ENCODE measurements at regions not wholly inside any gene's neighbourhood (a gene's known extent, or its start where the extent isn't known, plus 50 kb on each side); places are given as distances from the start of the nearest gene placed in this dataset.

GRCh38 chr4:175540732-175541131, 271.3 kb downstream of the GPM6A start:
- Histone ChIP-seq H4K91ac (ENCODE audit: low read depth, low read length) (no peak overlapping the region), H3K4me3 (ENCODE audit: low read depth, low read length) (no peak overlapping the region), H2AFZ (ENCODE audit: insufficient read depth, low read length, poor library complexity) (no peak overlapping the region), H2AK5ac (ENCODE audit: low read length) (no peak overlapping the region), H2BK12ac (ENCODE audit: low read length) (no peak overlapping the region), H4K12ac (ENCODE audit: low read depth, low read length) (no peak overlapping the region), H2BK5ac (ENCODE audit: low read depth, low read length, poor library complexity) (no peak overlapping the region), H3K27me3 (ENCODE audit: insufficient read depth, low read length) (no peaks in the 10 kb centered on the region), H3K4me2 (ENCODE audit: low read length) (no peak overlapping the region), H4K8ac (ENCODE audit: low read depth, low read length) (no peak overlapping the region), H2BK120ac (ENCODE audit: insufficient read depth, low read length, poor library complexity) (no peak overlapping the region), H3K9ac (ENCODE audit: low read length) (no peak overlapping the region), H3K79me1 (ENCODE audit: low read length) (no peaks in the 10 kb centered on the region), H3K18ac (ENCODE audit: low read length) (no peak overlapping the region), H3K4ac (ENCODE audit: low read depth, low read length) (no peak overlapping the region), H3K23ac (ENCODE audit: low read length) (no peak overlapping the region), H3K27ac (ENCODE audit: low read depth, low read length) (no peak overlapping the region), H3K9me3 (ENCODE audit: insufficient read depth, low read depth, low read length) (peaks cover 6% of the 10 kb centered on the region), H3K79me2 (ENCODE audit: control insufficient read depth, insufficient read depth, low read length, poor library complexity) (no peaks in the 10 kb centered on the region), H3K4me1 (ENCODE audit: control insufficient read depth in 1 of 2, insufficient read depth in 2 of 2, low read length in 2 of 2) (no peaks in the 10 kb centered on the region), H3K36me3 (ENCODE audit: control insufficient read depth in 1 of 2, insufficient read depth in 2 of 2, low read length in 2 of 2) (no peaks in the 10 kb centered on the region), H3K14ac (ENCODE audit: low read length) (no peak overlapping the region)
- no peak for DNase-seq
- no CpG with 5 or more reads among the region's 7 CpGs for WGBS (ENCODE audit: extremely low coverage, insufficient coverage, insufficient read length)

GRCh38 chr4:175542786-175543185, 269.3 kb downstream of the GPM6A start:
- H2BK5ac ChIP-seq (ENCODE audit: low read depth, low read length, poor library complexity): no peak overlapping the region
- H3K27ac ChIP-seq (ENCODE audit: low read depth, low read length): no peak overlapping the region
- no peak overlapping the region for H4K12ac ChIP-seq (ENCODE audit: low read depth, low read length)
- no peak overlapping the region for H3K4me3 ChIP-seq (ENCODE audit: low read depth, low read length)
- H3K4me1 ChIP-seq (ENCODE audit: control insufficient read depth in 1 of 2, insufficient read depth in 2 of 2, low read length in 2 of 2): no peaks in the 10 kb centered on the region
- no peak overlapping the region for H2BK12ac ChIP-seq (ENCODE audit: low read length)
- peaks cover 6% of the 10 kb centered on the region for H3K9me3 ChIP-seq (ENCODE audit: insufficient read depth, low read depth, low read length)
- no peaks in the 10 kb centered on the region for H3K79me1 ChIP-seq (ENCODE audit: low read length)
- H3K36me3 ChIP-seq (ENCODE audit: control insufficient read depth in 1 of 2, insufficient read depth in 2 of 2, low read length in 2 of 2): no peaks in the 10 kb centered on the region
- H3K4me2 ChIP-seq (ENCODE audit: low read length): no peak overlapping the region
- no peak overlapping the region for H3K23ac ChIP-seq (ENCODE audit: low read length)
- no peak overlapping the region for H3K9ac ChIP-seq (ENCODE audit: low read length)
- WGBS (ENCODE audit: extremely low coverage, insufficient coverage, insufficient read length): no CpG with 5 or more reads among the region's 1 CpG
- H2AK5ac ChIP-seq (ENCODE audit: low read length): no peak overlapping the region
- DNase-seq: no peak
- H3K14ac ChIP-seq (ENCODE audit: low read length): no peak overlapping the region
- no peaks in the 10 kb centered on the region for H3K27me3 ChIP-seq (ENCODE audit: insufficient read depth, low read length)
- H2AFZ ChIP-seq (ENCODE audit: insufficient read depth, low read length, poor library complexity): no peak overlapping the region
- no peak overlapping the region for H3K18ac ChIP-seq (ENCODE audit: low read length)
- H4K91ac ChIP-seq (ENCODE audit: low read depth, low read length): no peak overlapping the region
- H3K4ac ChIP-seq (ENCODE audit: low read depth, low read length): no peak overlapping the region
- no peak overlapping the region for H4K8ac ChIP-seq (ENCODE audit: low read depth, low read length)
- no peak overlapping the region for H2BK120ac ChIP-seq (ENCODE audit: insufficient read depth, low read length, poor library complexity)
- no peaks in the 10 kb centered on the region for H3K79me2 ChIP-seq (ENCODE audit: control insufficient read depth, insufficient read depth, low read length, poor library complexity)

GRCh38 chr4:175559126-175559525, 252.9 kb downstream of the GPM6A start:
- H3K79me2 ChIP-seq (ENCODE audit: control insufficient read depth, insufficient read depth, low read length, poor library complexity): no peaks in the 10 kb centered on the region
- no peak overlapping the region for H4K12ac ChIP-seq (ENCODE audit: low read depth, low read length)
- no peak overlapping the region for H3K14ac ChIP-seq (ENCODE audit: low read length)
- no peak overlapping the region for H2AFZ ChIP-seq (ENCODE audit: insufficient read depth, low read length, poor library complexity)
- H3K36me3 ChIP-seq (ENCODE audit: control insufficient read depth in 1 of 2, insufficient read depth in 2 of 2, low read length in 2 of 2): no peaks in the 10 kb centered on the region
- no peak overlapping the region for H3K4me3 ChIP-seq (ENCODE audit: low read depth, low read length)
- H3K27ac ChIP-seq (ENCODE audit: low read depth, low read length): no peak overlapping the region
- H3K27me3 ChIP-seq (ENCODE audit: insufficient read depth, low read length): no peaks in the 10 kb centered on the region
- no peaks in the 10 kb centered on the region for H3K79me1 ChIP-seq (ENCODE audit: low read length)
- no peak overlapping the region for H2BK5ac ChIP-seq (ENCODE audit: low read depth, low read length, poor library complexity)
- H3K23ac ChIP-seq (ENCODE audit: low read length): no peak overlapping the region
- H2BK12ac ChIP-seq (ENCODE audit: low read length): no peak overlapping the region
- H4K91ac ChIP-seq (ENCODE audit: low read depth, low read length): no peak overlapping the region
- H4K8ac ChIP-seq (ENCODE audit: low read depth, low read length): no peak overlapping the region
- no peak overlapping the region for H3K9ac ChIP-seq (ENCODE audit: low read length)
- H3K4me2 ChIP-seq (ENCODE audit: low read length): no peak overlapping the region
- no peaks in the 10 kb centered on the region for H3K4me1 ChIP-seq (ENCODE audit: control insufficient read depth in 1 of 2, insufficient read depth in 2 of 2, low read length in 2 of 2)
- H3K4ac ChIP-seq (ENCODE audit: low read depth, low read length): no peak overlapping the region
- H2AK5ac ChIP-seq (ENCODE audit: low read length): no peak overlapping the region
- no CpG with 5 or more reads among the region's 6 CpGs for WGBS (ENCODE audit: extremely low coverage, insufficient coverage, insufficient read length)
- H3K9me3 ChIP-seq (ENCODE audit: insufficient read depth, low read depth, low read length): no peaks in the 10 kb centered on the region
- no peak for DNase-seq
- no peak overlapping the region for H2BK120ac ChIP-seq (ENCODE audit: insufficient read depth, low read length, poor library complexity)
- H3K18ac ChIP-seq (ENCODE audit: low read length): no peak overlapping the region

- Histone ChIP-seq H3K23ac (ENCODE audit: low read length) (no peak overlapping the region), H4K8ac (ENCODE audit: low read depth, low read length) (no peak overlapping the region), H2BK120ac (ENCODE audit: insufficient read depth, low read length, poor library complexity) (no peak overlapping the region), H2BK12ac (ENCODE audit: low read length) (no peak overlapping the region), H3K9ac (ENCODE audit: low read length) (no peak overlapping the region), H3K4ac (ENCODE audit: low read depth, low read length) (no peak overlapping the region), H3K9me3 (ENCODE audit: insufficient read depth, low read depth, low read length) (no peaks in the 10 kb centered on the region), H2AFZ (ENCODE audit: insufficient read depth, low read length, poor library complexity) (no peak overlapping the region), H3K14ac (ENCODE audit: low read length) (no peak overlapping the region), H3K79me2 (ENCODE audit: control insufficient read depth, insufficient read depth, low read length, poor library complexity) (no peaks in the 10 kb centered on the region), H3K4me2 (ENCODE audit: low read length) (no peak overlapping the region), H3K36me3 (ENCODE audit: control insufficient read depth in 1 of 2, insufficient read depth in 2 of 2, low read length in 2 of 2) (no peaks in the 10 kb centered on the region), H3K4me1 (ENCODE audit: control insufficient read depth in 1 of 2, insufficient read depth in 2 of 2, low read length in 2 of 2) (no peaks in the 10 kb centered on the region), H4K91ac (ENCODE audit: low read depth, low read length) (no peak overlapping the region), H2BK5ac (ENCODE audit: low read depth, low read length, poor library complexity) (no peak overlapping the region), H3K18ac (ENCODE audit: low read length) (no peak overlapping the region), H3K27ac (ENCODE audit: low read depth, low read length) (no peak overlapping the region), H3K27me3 (ENCODE audit: insufficient read depth, low read length) (no peaks in the 10 kb centered on the region), H3K4me3 (ENCODE audit: low read depth, low read length) (no peak overlapping the region), H3K79me1 (ENCODE audit: low read length) (no peaks in the 10 kb centered on the region), H2AK5ac (ENCODE audit: low read length) (no peak overlapping the region), H4K12ac (ENCODE audit: low read depth, low read length) (no peak overlapping the region)
- no peak for DNase-seq
- no CpG with 5 or more reads among the region's 2 CpGs for WGBS (ENCODE audit: extremely low coverage, insufficient coverage, insufficient read length)
These were observed 252.5 kb downstream of the GPM6A start for GRCh38 chr4:175559526-175559925.
